ENCODE measurements at regions not wholly inside any gene's neighbourhood (a gene's known extent, or its start where the extent isn't known, plus 50 kb on each side); places are given as distances from the start of the nearest gene placed in this dataset.

GRCh38 chr1:71270394-71270915 is 189.6 kb upstream of the ZRANB2 start:
- DNase-seq (no peak), ATAC-seq (no peak)
- intact Hi-C loops (cut with DNase I): no loop called here

DNA sequence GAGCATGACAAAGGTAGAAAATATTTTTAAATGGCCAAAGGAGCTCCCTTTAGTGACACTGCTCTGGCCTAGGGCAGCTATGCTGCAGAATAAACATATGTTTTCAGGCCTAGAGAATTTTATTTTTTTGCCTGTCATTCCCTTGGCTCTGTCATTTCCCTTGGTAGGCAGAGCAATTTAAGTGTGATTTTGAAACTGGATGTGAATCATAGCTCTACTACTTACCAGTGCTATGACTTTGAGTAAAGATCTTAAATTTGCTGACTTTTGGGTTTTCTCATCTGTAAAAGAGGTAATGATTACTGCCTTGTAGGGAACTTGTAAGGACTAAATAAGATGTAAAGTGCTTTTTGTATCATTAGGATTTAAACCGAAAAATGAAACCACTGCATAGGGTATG is 189.0 kb upstream of the ZRANB2 start:
- intact Hi-C loops (cut with DNase I): no loop called here
- no peak for ATAC-seq
- DNase-seq: no peak

- DNase-seq: no peak
- ATAC-seq: no peak
- intact Hi-C loops (cut with DNase I): no loop called here
These were observed 188.3 kb upstream of the ZRANB2 start for GRCh38 chr1:71269179-71269578.

GRCh38 chr1:71267220-71267619 is 186.4 kb upstream of the ZRANB2 start:
- intact Hi-C loops (cut with DNase I): no loop called here
- DNase-seq (no peak), ATAC-seq (no peak)

- intact Hi-C loops (cut with DNase I): no loop called here
- ATAC-seq (no peak), DNase-seq (no peak)
These were observed 183.2 kb upstream of the ZRANB2 start for GRCh38 chr1:71264039-71264438.

DNA sequence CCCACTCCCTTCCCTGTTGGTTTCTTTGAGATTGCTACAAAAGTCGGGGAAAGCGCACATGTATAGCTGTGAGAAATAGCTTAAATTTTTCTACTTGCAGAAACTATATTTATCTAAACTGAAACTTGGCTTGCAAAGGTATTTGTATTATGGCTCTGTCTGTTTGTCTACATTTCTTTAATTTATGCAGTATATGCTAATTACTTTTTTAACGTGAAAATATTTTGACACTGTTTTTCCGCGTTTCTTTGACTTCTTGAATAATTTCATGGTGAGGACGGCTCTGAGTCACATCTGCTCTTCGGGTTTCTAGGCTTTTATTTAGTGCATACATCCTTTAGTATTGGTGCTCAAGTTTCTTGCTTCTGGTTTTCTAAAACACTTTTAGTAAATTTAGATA is 182.1 kb upstream of the ZRANB2 start:
- DNase-seq (no peak), ATAC-seq (no peak)
- intact Hi-C loops (cut with DNase I): no loop called here

DNA sequence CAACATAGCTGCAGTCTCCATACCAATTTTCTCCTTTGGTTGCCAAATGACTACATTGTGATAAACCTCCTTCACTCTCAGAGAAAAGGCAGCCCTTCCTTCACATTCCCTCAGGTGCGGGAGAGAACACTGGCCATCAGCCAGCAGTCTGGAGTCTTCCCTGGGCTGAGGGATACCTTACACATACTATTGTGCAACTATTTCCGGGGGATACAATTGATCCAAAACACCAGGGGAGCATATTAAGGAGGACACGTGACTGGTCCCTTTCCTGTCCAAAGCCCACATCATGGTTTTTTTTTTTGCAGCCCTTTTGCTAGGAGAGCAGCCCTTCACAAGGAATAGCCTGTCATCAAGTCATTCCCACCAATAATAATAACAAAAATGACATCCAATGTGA is 172.1 kb upstream of the ZRANB2 start:
- ATAC-seq (no peak), DNase-seq (no peak)
- intact Hi-C loops (cut with DNase I): no loop called here

- DNase-seq (no peak), ATAC-seq (no peak)
- intact Hi-C loops (cut with DNase I): no loop called here
These were observed 164.4 kb upstream of the ZRANB2 start for GRCh38 chr1:71245246-71245645.

DNA sequence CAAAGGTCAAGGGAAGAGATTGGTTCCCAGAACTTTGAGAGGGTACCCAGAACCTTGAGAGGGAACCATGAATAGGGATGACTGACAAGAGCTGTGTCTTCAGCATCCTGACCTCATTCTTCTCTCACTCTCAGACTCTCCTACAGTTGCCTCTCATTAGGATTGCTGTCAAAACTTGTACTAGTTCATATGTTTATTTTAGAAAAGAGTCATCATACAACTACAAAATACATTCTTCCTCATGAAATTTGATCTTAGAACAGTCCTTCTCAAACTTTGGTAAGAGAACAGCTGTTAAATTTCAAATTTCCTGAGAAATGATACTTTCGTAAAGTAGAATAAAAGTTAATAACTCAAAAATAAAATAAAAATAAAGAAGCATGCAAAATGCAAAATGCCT is 161.4 kb upstream of the ZRANB2 start:
- ATAC-seq (no peak), DNase-seq (no peak)
- intact Hi-C loops (cut with DNase I): no loop called here

DNA sequence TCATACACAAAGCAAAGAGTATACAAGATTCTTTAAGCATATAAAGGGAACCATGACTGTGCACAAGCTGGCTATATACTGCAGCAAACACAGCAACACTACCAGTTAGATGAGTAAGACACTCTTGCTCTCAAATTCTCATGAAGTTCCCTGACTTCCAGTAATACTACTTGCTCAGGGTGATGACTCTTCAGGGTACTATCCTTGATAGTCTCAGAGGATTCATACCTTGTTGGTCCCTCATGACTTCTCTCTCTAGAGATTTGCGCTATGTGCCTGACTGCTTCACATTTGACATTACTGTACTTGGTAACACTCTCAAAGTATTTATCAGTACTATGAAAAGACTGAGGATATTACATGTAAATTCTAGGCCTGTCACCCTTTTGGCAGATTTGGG is 159.8 kb upstream of the ZRANB2 start:
- ATAC-seq (no peak), DNase-seq (no peak)
- intact Hi-C loops (cut with DNase I): no loop called here

DNA sequence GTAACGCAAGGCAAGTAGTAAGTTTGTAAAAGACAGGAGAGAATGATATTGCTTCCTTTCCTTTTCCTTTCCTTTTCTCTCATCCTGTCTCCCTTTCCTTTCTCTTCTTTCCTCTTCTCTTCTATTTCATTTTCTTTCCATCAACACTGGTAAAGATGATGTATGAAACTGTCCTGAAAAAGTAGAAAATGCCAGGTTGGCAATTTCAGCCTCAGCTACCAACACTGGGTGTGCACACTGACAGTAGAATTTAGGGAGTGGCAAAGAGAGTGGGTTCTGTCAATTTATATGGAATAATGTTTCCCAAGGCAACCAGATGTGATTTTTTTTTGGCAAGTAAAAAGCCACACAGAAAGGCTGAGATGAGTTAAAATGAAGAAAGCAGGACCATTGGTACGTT is 155.7 kb upstream of the ZRANB2 start:
- no peak for ATAC-seq
- intact Hi-C loops (cut with DNase I): no loop called here
- no peak for DNase-seq

DNA sequence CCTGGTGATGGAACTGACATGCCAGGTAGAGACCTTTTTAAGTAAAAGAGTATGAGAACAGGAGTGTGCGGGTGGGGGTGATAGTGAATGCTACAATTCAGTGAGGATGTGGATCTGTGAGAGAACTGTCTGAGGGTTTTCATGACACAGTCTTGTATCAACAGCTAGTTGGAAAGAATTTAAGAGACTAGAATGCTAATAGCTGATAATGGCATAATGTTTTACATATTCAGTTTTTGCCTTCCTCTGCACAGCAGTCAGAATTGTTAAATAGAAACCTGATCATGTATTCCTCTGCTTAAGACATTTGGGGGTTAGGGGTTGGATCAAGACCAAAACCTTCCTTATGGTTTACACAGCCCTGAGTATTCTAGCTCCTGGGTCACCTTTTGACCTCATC is 152.8 kb upstream of the ZRANB2 start:
- DNase-seq (no peak), ATAC-seq (no peak)
- intact Hi-C loops (cut with DNase I): no loop called here

DNA sequence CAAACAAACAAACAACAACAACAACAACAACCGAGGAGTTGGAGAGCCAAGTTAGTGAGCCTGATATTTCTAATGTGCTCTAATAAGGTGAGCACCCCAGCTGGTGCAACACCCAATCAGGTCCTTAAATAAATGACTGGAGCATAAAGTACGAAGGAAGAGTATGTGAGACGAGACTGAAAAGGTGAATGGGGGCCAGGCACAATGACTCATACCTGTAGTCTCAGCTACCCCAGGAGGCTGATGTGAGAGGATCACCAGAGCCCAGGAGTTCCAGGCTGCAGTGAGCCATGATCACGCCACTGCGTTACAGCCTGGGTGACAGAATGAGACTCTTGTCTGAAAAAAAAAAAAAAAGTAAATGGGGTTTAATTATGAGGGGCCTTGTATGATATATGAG is 152.0 kb upstream of the ZRANB2 start:
- intact Hi-C loops (cut with DNase I): no loop called here
- no peak for ATAC-seq
- no peak for DNase-seq

- no peak for ATAC-seq
- no peak for DNase-seq
- intact Hi-C loops (cut with DNase I): no loop called here
These were observed 151.4 kb upstream of the ZRANB2 start for GRCh38 chr1:71232166-71232763.

DNA sequence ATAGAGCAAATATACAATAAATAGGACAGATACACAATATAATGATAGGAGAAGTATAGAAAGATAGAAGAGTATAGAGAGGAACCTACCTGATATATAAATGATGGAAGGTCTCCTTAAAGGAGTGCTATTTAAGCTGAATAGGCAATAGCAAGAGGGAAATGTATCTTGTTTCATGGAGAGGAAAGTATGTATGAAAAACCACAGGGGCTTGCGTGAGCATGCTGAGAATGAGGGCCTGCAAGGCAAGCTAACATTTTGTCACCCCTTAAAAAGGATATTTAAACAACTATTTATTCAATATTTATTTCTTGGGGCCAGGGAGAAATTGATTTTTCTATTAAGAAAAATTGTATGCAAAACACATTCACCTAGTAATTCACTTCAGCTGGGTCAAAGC is 150.9 kb upstream of the ZRANB2 start:
- no peak for DNase-seq
- ATAC-seq: no peak
- intact Hi-C loops (cut with DNase I): no loop called here

GRCh38 chr1:71228742-71229365 is 148.0 kb upstream of the ZRANB2 start:
- DNase-seq: no peak
- intact Hi-C loops (cut with DNase I): no loop called here
- peak in 1 of 2 donors; percentile 41 for ATAC-seq

- ATAC-seq (no peak), DNase-seq (no peak)
- intact Hi-C loops (cut with DNase I): no loop called here
These were observed 147.4 kb upstream of the ZRANB2 start for GRCh38 chr1:71228241-71228640.

DNA sequence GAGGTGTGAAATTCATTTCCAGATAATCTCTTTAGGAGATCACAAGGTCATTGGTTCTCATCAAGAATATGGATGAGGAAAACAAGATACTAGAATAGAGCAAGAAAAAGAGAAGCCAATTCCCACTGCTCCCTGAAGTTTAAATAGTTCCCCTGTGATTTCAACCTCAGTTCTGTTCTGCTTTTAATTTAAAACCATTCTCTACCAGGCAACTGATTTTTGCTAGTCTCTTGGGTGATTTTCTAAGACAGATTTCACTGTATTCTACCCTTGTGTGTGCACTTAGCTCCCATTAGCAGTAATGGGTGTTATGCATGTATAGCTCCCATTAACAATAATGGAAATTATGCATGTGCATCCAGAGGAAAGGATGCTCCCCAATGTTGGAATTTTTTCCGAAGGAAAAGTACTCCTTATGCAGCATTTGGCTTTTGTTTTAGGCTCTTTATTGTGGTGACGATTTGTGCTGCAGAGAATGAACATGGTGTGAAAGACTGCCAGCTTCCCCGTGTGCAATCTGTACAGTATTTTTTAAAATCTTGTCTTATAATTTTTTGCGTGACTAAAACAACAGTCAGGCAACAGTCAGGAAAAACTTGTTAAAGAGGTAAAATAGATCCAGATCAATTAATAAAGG is 144.0 kb upstream of the ZRANB2 start:
- ATAC-seq (no peak), DNase-seq (no peak)
- intact Hi-C loops (cut with DNase I): no loop called here

DNA sequence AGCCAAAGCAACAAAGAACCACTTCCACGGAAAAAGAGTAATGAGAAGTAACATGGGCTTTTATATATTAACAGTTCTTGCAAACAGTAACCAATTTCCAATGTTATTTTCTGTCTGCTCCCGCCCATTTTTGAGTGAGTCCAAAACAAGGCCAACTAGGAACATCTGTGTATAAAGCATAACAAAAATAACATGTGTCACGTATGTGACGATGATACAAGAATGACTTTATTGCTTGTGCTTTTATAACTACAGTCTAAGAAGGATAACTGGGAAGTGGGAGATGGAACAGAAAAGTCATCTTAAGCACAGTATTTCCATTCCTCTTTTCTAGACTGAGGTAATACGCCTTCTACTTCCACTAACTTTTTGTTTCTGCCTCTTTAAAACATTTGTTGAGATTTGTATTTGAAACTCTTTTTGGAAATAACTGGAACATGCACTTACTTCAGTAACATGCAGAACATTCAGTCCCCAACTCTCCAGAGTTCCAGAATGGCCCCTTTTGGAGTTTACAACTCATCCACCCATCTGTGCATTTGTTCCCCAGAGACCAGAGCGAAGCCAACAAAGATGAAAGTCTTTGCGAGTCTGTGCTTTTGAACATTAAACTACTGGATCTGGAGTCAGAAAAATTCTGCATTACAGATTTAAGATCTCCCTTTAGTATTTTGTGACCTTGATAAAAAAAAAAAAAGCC is 143.0 kb upstream of the ZRANB2 start:
- DNase-seq (no peak), ATAC-seq (no peak)
- intact Hi-C loops (cut with DNase I): no loop called here

- intact Hi-C loops (cut with DNase I): no loop called here
- DNase-seq (no peak), ATAC-seq (no peak)
These were observed 141.8 kb upstream of the ZRANB2 start for GRCh38 chr1:71222668-71223067.
